ENCODE measurements at regions not wholly inside any gene's neighbourhood (a gene's known extent, or its start where the extent isn't known, plus 50 kb on each side); places are given as distances from the start of the nearest gene placed in this dataset.
"Not testable (repeated sequence)": the region's sequence is repeated elsewhere in the genome, so short reads cannot be mapped to it uniquely, and the experiment has no call there.

- H3K36me3 ChIP-seq (ENCODE audit: insufficient read depth, low read length); H3K9me2 ChIP-seq (ENCODE audit: insufficient read depth, low read length); H3K9ac ChIP-seq (ENCODE audit: low read length); H3K27me3 ChIP-seq (ENCODE audit: insufficient read depth, low read depth, low read length); H3K9me3 ChIP-seq (ENCODE audit: low read length); H3K79me2 ChIP-seq (replicated peaks; ENCODE audit: insufficient read depth, low read length); H3K4me3 ChIP-seq (ENCODE audit: low read length); H3K4me2 ChIP-seq (ENCODE audit: low read length); H2AFZ ChIP-seq (ENCODE audit: low read depth, low read length); H4K20me1 ChIP-seq (ENCODE audit: insufficient read depth); H3K27ac ChIP-seq (ENCODE audit: low read length); H3F3A ChIP-seq (ENCODE audit: insufficient read depth, low read length, poor library complexity, severe bottlenecking): not testable (repeated sequence)
These were observed 2147.6 kb downstream of the LRRC4C start for GRCh38 chr11:39311888-39312287.

- H3K9me3 ChIP-seq (ENCODE audit: low read length): no peaks in the 10 kb centered on the region
- H3K27me3 ChIP-seq (ENCODE audit: insufficient read depth, low read depth, low read length): no peaks in the 10 kb centered on the region
- H3K79me2 ChIP-seq (replicated peaks; ENCODE audit: insufficient read depth, low read length): no peaks in the 10 kb centered on the region
- no peaks in the 10 kb centered on the region for H3K9me2 ChIP-seq (ENCODE audit: insufficient read depth, low read length)
- no peak for TF ChIP-seq EP300 (conservative IDR thresholded peaks at IDR 0.05; ENCODE audit: poor library complexity, severe bottlenecking)
- TF ChIP-seq POLR2AphosphoS5 (IDR thresholded peaks at IDR 0.05): no peak
- TF ChIP-seq EZH2 (IDR thresholded peaks at IDR 0.05; ENCODE audit: borderline replicate concordance, insufficient read depth, low read length, poor library complexity, severe bottlenecking): no peak
- TF ChIP-seq TAF1 (IDR thresholded peaks at IDR 0.05; ENCODE audit: low read depth): no peak
- TF ChIP-seq SMC3 (conservative IDR thresholded peaks at IDR 0.05; ENCODE audit: poor library complexity): no peak
- no peak for TF ChIP-seq MXI1 (conservative IDR thresholded peaks at IDR 0.05; ENCODE audit: poor library complexity, severe bottlenecking)
- no peak for TF ChIP-seq CTCF (IDR thresholded peaks at IDR 0.05; ENCODE audit: poor library complexity, severe bottlenecking)
- TF ChIP-seq REST (IDR thresholded peaks at IDR 0.05; ENCODE audit: borderline replicate concordance): no peak
- TF ChIP-seq RAD21 (conservative IDR thresholded peaks at IDR 0.05): no peak
- H3K27ac ChIP-seq (ENCODE audit: low read length): no peak overlapping the region
- H3F3A ChIP-seq (ENCODE audit: insufficient read depth, low read length, poor library complexity, severe bottlenecking): no peaks in the 10 kb centered on the region
- no peaks in the 10 kb centered on the region for H4K20me1 ChIP-seq (ENCODE audit: insufficient read depth)
- no peak overlapping the region for H3K4me2 ChIP-seq (ENCODE audit: low read length)
- no peak overlapping the region for H3K4me3 ChIP-seq (ENCODE audit: low read length)
- no peak overlapping the region for H3K9ac ChIP-seq (ENCODE audit: low read length)
- H3K36me3 ChIP-seq (ENCODE audit: insufficient read depth, low read length): no peaks in the 10 kb centered on the region
- H2AFZ ChIP-seq (ENCODE audit: low read depth, low read length): no peak overlapping the region
These were observed 2154.9 kb downstream of the LRRC4C start for GRCh38 chr11:39304586-39304985.

GRCh38 chr11:39294648-39295047 lies 2164.8 kb downstream of the LRRC4C start:
- Histone ChIP-seq H3K79me2 (replicated peaks; ENCODE audit: insufficient read depth, low read length) (no peaks in the 10 kb centered on the region), H3K36me3 (ENCODE audit: insufficient read depth, low read length) (no peaks in the 10 kb centered on the region), H3K27me3 (ENCODE audit: insufficient read depth, low read depth, low read length) (no peaks in the 10 kb centered on the region), H3K4me2 (ENCODE audit: low read length) (no peak overlapping the region), H2AFZ (ENCODE audit: low read depth, low read length) (no peak overlapping the region), H3K9me3 (ENCODE audit: low read length) (no peaks in the 10 kb centered on the region), H4K20me1 (ENCODE audit: insufficient read depth) (no peaks in the 10 kb centered on the region), H3F3A (ENCODE audit: insufficient read depth, low read length, poor library complexity, severe bottlenecking) (no peaks in the 10 kb centered on the region), H3K4me3 (ENCODE audit: low read length) (no peak overlapping the region), H3K9ac (ENCODE audit: low read length) (no peak overlapping the region), H3K9me2 (ENCODE audit: insufficient read depth, low read length) (no peaks in the 10 kb centered on the region), H3K27ac (ENCODE audit: low read length) (no peak overlapping the region)
- no peak for TF ChIP-seq POLR2AphosphoS5 (IDR thresholded peaks at IDR 0.05)
- TF ChIP-seq CTCF (IDR thresholded peaks at IDR 0.05; ENCODE audit: poor library complexity, severe bottlenecking): no peak
- no peak for TF ChIP-seq SMC3 (conservative IDR thresholded peaks at IDR 0.05; ENCODE audit: poor library complexity)
